ENCODE measurements at regions not wholly inside any gene's neighbourhood (a gene's known extent, or its start where the extent isn't known, plus 50 kb on each side); places are given as distances from the start of the nearest gene placed in this dataset.

- TF ChIP-seq CTCF (IDR thresholded peaks at IDR 0.05) (no peak), POLR2A (IDR thresholded peaks at IDR 0.05) (no peak)
These were observed 244.4 kb downstream of the SAMD5 start for GRCh38 chr6:147752689-147753403.

All from esophagus squamous epithelium (tissue), 4 donors.